ENCODE measurements at regions not wholly inside any gene's neighbourhood (a gene's known extent, or its start where the extent isn't known, plus 50 kb on each side); places are given as distances from the start of the nearest gene placed in this dataset.

- Histone ChIP-seq H3K18ac (ENCODE audit: insufficient read length, low read depth, low read length) (no peak overlapping the region), H3K27ac (ENCODE audit: insufficient read length, low read depth, low read length) (no peak overlapping the region), H3K9ac (ENCODE audit: extremely low read depth, insufficient read length, low read length) (no peak overlapping the region), H2BK12ac (ENCODE audit: insufficient read length, low read depth, low read length) (no peak overlapping the region), H2BK5ac (ENCODE audit: insufficient read length, low read length) (no peak overlapping the region), H3K79me2 (ENCODE audit: insufficient read depth, low read length) (no peaks in the 10 kb centered on the region), H2AK5ac (ENCODE audit: insufficient read length, low read length) (no peak overlapping the region), H2BK20ac (ENCODE audit: low read depth, low read length, poor library complexity, severe bottlenecking) (no peak overlapping the region), H3K23ac (ENCODE audit: insufficient read length, low read depth, low read length) (no peak overlapping the region), H4K5ac (ENCODE audit: insufficient read length, low read depth, low read length) (no peak overlapping the region), H2BK120ac (ENCODE audit: low read depth, low read length, poor library complexity, severe bottlenecking) (no peak overlapping the region), H4K91ac (ENCODE audit: insufficient read length, low read depth, low read length) (no peak overlapping the region), H2BK15ac (ENCODE audit: low read depth, low read length) (no peak overlapping the region), H3K4me1 (ENCODE audit: insufficient read depth, low read length) (no peaks in the 10 kb centered on the region), H3K14ac (ENCODE audit: insufficient read depth, low read length) (no peak overlapping the region), H3K4me2 (ENCODE audit: insufficient read depth, insufficient read length, low read length) (no peak overlapping the region), H3K27me3 (ENCODE audit: insufficient read depth, low read length) (no peaks in the 10 kb centered on the region), H3K56ac (ENCODE audit: insufficient read length, low read depth, low read length) (no peak overlapping the region), H4K20me1 (ENCODE audit: control insufficient read depth, insufficient read depth, insufficient read length) (no peaks in the 10 kb centered on the region), H3T11ph (ENCODE audit: low read length) (no peak overlapping the region), H3K23me2 (ENCODE audit: insufficient read length, low read depth, low read length, poor library complexity, severe bottlenecking) (no peaks in the 10 kb centered on the region), H2AFZ (ENCODE audit: low read length) (no peak overlapping the region), H3K79me1 (ENCODE audit: insufficient read depth, low read depth, low read length, poor library complexity, severe bottlenecking) (no peaks in the 10 kb centered on the region), H4K8ac (replicated peaks; ENCODE audit: insufficient read length, low read depth, low read length) (no peak overlapping the region), H3K4ac (ENCODE audit: low read depth, low read length) (no peak overlapping the region), H3K9me3 (ENCODE audit: control insufficient read depth, low read depth, low read length) (no peaks in the 10 kb centered on the region)
- Mint-ChIP-seq H3K36me3 (ENCODE audit: insufficient read depth in 1 of 3, low read depth in 3 of 3) (0 out of 7 replicates have a peak, but pooled peaks cover 0 to 4% (median 0%) of the 10 kb centered on the region in 3 experiments), H3K4me1 (no peaks in the 10 kb centered on the region), H3K9me3 (no peaks in the 10 kb centered on the region), H3K27ac (peak overlapping the region in 1 of 3 experiments; percentile 3; a peak in 1 of 7 replicates), H3K27me3 (ENCODE audit: low read depth) (no peaks in the 10 kb centered on the region), H3K4me3 (no peak overlapping the region)
- DNase-seq: no peak
- TF ChIP-seq CTCF (conservative IDR thresholded peaks at IDR 0.05): no peak
- no CpG with 5 or more reads among the region's 4 CpGs for WGBS (ENCODE audit: extremely low coverage, insufficient read length, low lambda C conversion rate)
These were observed 66.8 kb downstream of the DOP1B start for GRCh38 chr21:36223451-36223850.
